Adrenal gland (tissue), 9 donors: ENCODE measurements at regions not wholly inside any gene's neighbourhood (a gene's known extent, or its start where the extent isn't known, plus 50 kb on each side); places are given as distances from the start of the nearest gene placed in this dataset.

Experiments used
- DNase-seq, 7 donors: peaks; one replicate each; pipeline ENCODE4 v3.0.0-alpha.2; 2019 to 2020
- H3K27ac ChIP-seq, 5 donors: fragments of 200-600 bp; sonication (generic) in 4 of 5; 1 replicate in 3 of 5; 2 replicates in 2 of 5; pipeline versions ENCODE4 v1.5.1 to v1.8.0; 2016 to 2020; ENCODE audit warnings: mild to moderate bottlenecking in 1 of 5
- H3K27me3 ChIP-seq: fragments of 200-600 bp; 2 replicates; pipeline ENCODE4 v1.8.0; 2021
- H3K36me3 ChIP-seq, 2 donors: fragments of 200-600 bp; replicated peaks in 1 of 2; 1 replicate in 1 of 2; 2 replicates in 1 of 2; pipeline versions ENCODE4 v1.5.1 to v1.8.0; 2018 to 2022
- H3K4me1 ChIP-seq, 2 donors: fragments of 200-600 bp; replicated peaks in 1 of 2; 1 replicate in 1 of 2; 2 replicates in 1 of 2; pipeline versions ENCODE4 v1.5.1 to v1.8.0; 2018 to 2021
- H3K4me3 ChIP-seq, 4 donors: fragments of 200-600 bp; sonication (generic) in 3 of 4; one replicate each; pipeline ENCODE4 v1.5.1; 2016 to 2018
- H3K9me3 ChIP-seq, 3 donors: fragments of 200-600 bp; sonication (generic) in 1 of 3; replicated peaks in 1 of 3; 1 replicate in 2 of 3; 2 replicates in 1 of 3; pipeline versions ENCODE4 v1.5.1 to v1.8.0; 2016 to 2021
- CTCF ChIP-seq, 6 experiments: fragments of 450-650 bp in 4 of 6; fragments of 200-600 bp in 2 of 6; sonication (generic) in 1 of 6; IDR thresholded peaks; 1 replicate in 5 of 6; 2 replicates in 1 of 6; pipeline versions ENCODE4 v1.5.1 to v1.8.0; 2016 to 2021; ENCODE audit warnings: antibody characterized with exemption in 6 of 6, mild to moderate bottlenecking in 2 of 6, moderate library complexity in 1 of 6
- POLR2A ChIP-seq, 2 donors: fragments of 450-650 bp; IDR thresholded peaks; one replicate each; pipeline ENCODE4 v1.6.1; 2017; ENCODE audit warnings: antibody characterized with exemption in 2 of 2, mild to moderate bottlenecking in 2 of 2, moderate library complexity in 1 of 2
- WGBS, 4 donors: extraction: QIAGEN DNeasy Blood & Tissue Kit in 2 of 4; methylation state at CpG; one replicate each; pipeline versions ENCODE4 v1.1.5 to v1.1.7; 2013 to 2017; 5-methylcytosine and 5-hydroxymethylcytosine counted together
- intact Hi-C, 2 donors: fragments of 100-400 bp; cut with DNase I; formaldehyde crosslinking; loops; one replicate each; pipeline versions ENCODE4 v1.14.1 to v1.15.0; 2022 to 2023
- donor health status: healthy with polysubstance abuse.
- donor health status: Bipolar disorder and iron deficiency.
- donor health status: DM: yes; HTN: yes; CAD: no.
- donor health status: DM: no; HTN: no; CAD: no.
- donor health status: DM: no; HTN: no; CAD: no.

- 80 to 89% (median 86%) methylated on average over 3 to 5 of the region's 5 CpGs for WGBS, 4 donors
Measured at GRCh38 chr5:12936221-12936620, 1008.3 kb downstream of the DNAH5 start.

DNA sequence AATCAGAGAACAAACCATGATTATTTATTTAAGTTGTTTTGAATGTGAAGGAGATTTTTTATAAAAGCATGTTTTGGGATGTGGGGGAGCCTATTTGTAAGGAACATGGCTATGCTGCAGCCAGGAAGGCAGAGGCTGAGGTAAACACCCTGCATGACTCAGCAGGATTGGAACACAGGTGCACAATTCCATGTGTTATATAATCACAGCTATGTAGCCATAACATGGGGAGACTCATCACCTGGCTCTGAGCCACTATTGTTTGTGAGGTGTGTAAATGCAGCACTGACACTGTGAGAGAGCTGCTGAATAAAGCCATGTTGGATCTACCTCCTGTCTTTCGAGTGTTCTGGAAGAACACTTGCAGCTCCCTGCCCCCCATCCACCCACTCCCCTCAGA is 1009.8 kb downstream of the DNAH5 start:
- Histone ChIP-seq H3K27ac (no peak overlapping the region), H3K36me3 (no peaks in the 10 kb centered on the region), H3K4me1 (no peaks in the 10 kb centered on the region), H3K27me3 (no peaks in the 10 kb centered on the region), H3K4me3 (no peak overlapping the region), H3K9me3 (no peaks in the 10 kb centered on the region)
- intact Hi-C loops: no loop called here
- DNase-seq: no peak
- WGBS, 4 donors: 67 to 86% (median 79%) methylated on average over 1 of the region's 1 CpG
- TF ChIP-seq POLR2A (IDR thresholded peaks at IDR 0.05) (no peak), CTCF (IDR thresholded peaks at IDR 0.05) (no peak)

More at GRCh38 chr5:12936221-12936620, 1008.3 kb downstream of the DNAH5 start:
- Histone ChIP-seq H3K4me1 (no peaks in the 10 kb centered on the region), H3K27ac (no peak overlapping the region), H3K27me3 (no peaks in the 10 kb centered on the region), H3K9me3 (no peaks in the 10 kb centered on the region), H3K36me3 (no peaks in the 10 kb centered on the region), H3K4me3 (no peak overlapping the region)
- no peak for TF ChIP-seq CTCF (IDR thresholded peaks at IDR 0.05)
- no peak for TF ChIP-seq POLR2A (IDR thresholded peaks at IDR 0.05)
- no peak for DNase-seq
- intact Hi-C loops: no loop called here

- DNase-seq: no peak
- Histone ChIP-seq H3K9me3 (no peaks in the 10 kb centered on the region), H3K4me3 (no peak overlapping the region), H3K36me3 (no peaks in the 10 kb centered on the region), H3K4me1 (no peaks in the 10 kb centered on the region), H3K27ac (no peak overlapping the region), H3K27me3 (no peaks in the 10 kb centered on the region)
- TF ChIP-seq POLR2A (IDR thresholded peaks at IDR 0.05) (no peak), CTCF (IDR thresholded peaks at IDR 0.05) (no peak)
- intact Hi-C loops: no loop called here
- 76 to 80% (median 78%) methylated on average over 2 of the region's 2 CpGs for WGBS, 4 donors
Measured at GRCh38 chr5:12920527-12920926, 1016.3 kb upstream of the CTNND2 start.

DNA sequence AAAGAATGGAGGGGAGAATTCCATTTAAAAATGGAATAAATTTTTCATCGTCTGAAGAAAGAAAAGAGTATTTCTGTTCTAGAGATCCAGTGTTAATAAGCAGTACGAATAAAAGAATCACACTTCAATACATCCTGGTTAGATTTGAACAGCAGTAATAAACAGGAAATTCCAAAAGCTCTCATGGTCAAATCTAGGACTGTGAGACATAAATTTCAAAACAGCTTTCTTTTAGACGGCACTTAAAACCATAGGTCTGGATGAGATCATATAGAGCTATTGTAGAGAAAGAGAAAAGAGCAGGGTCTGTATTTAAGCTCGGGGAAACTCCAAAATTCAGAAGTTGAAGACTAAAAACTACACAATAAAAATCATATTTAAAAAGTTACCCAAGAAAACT is 1006.9 kb upstream of the CTNND2 start:
- no peak for TF ChIP-seq POLR2A (IDR thresholded peaks at IDR 0.05)
- TF ChIP-seq CTCF (IDR thresholded peaks at IDR 0.05): no peak

More for the DNA sequence above, 1006.9 kb upstream of the CTNND2 start:
- Histone ChIP-seq H3K4me1 (no peaks in the 10 kb centered on the region), H3K4me3 (no peak overlapping the region), H3K27me3 (no peaks in the 10 kb centered on the region), H3K36me3 (no peaks in the 10 kb centered on the region), H3K9me3 (no peaks in the 10 kb centered on the region), H3K27ac (no peak overlapping the region)
- intact Hi-C loops: no loop called here
- 22 to 35% (median 27%) methylated on average over 4 of the region's 4 CpGs for WGBS, 4 donors
- no peak for DNase-seq
